Limb (tissue), 2 donors: ENCODE measurements at regions not wholly inside any gene's neighbourhood (a gene's known extent, or its start where the extent isn't known, plus 50 kb on each side); places are given as distances from the start of the nearest gene placed in this dataset.

Experiments used
- DNase-seq, 2 donors: peaks; one replicate each; pipeline ENCODE4 v3.0.0-alpha.2; 2016; ENCODE audit errors: extremely low spot score in 2 of 2

- DNase-seq: peak in 1 of 2 donors; percentile 19
These were observed 57.9 kb upstream of the GJB5 start for GRCh38 chr1:34696981-34697380.

- DNase-seq: peak in 1 of 2 donors; percentile 41
These were observed 57.0 kb upstream of the GJB5 start for GRCh38 chr1:34697818-34698217.

GRCh38 chr1:34701326-34702060 is 53.4 kb upstream of the GJB5 start:
- no peak for DNase-seq
